Vagina (tissue), 2 donors: ENCODE measurements at regions not wholly inside any gene's neighbourhood (a gene's known extent, or its start where the extent isn't known, plus 50 kb on each side); places are given as distances from the start of the nearest gene placed in this dataset.

ENCODE experiments used
- DNase-seq, 2 donors: peaks; one replicate each; pipeline ENCODE4 v3.0.0-alpha.2; 2017; ENCODE audit errors: extremely low spot score in 2 of 2
- H3K27ac ChIP-seq: fragments of 200-600 bp; sonication (generic); one replicate; pipeline ENCODE4 v1.5.1; 2019
- H3K27me3 ChIP-seq: fragments of 200-600 bp; sonication (generic); one replicate; pipeline ENCODE4 v1.5.1; 2019
- H3K36me3 ChIP-seq, 2 donors: fragments of 200-600 bp; sonication (generic); one replicate each; pipeline ENCODE4 v1.5.1; 2017 to 2019
- H3K4me1 ChIP-seq: fragments of 200-600 bp; sonication (generic); one replicate; pipeline ENCODE4 v1.5.1; 2019
- H3K4me3 ChIP-seq, 2 donors: fragments of 200-600 bp; sonication (generic); 1 replicate in 1 of 2; 2 replicates in 1 of 2; pipeline ENCODE4 v1.5.1; 2016 to 2019
- H3K9me3 ChIP-seq: fragments of 200-600 bp; sonication (generic); one replicate; pipeline ENCODE4 v1.5.1; 2019
- CTCF ChIP-seq, 3 experiments: fragments of 450-650 bp in 2 of 3; fragments of 200-600 bp in 1 of 3; sonication (generic) in 1 of 3; IDR thresholded peaks; one replicate each; pipeline ENCODE4 v1.5.1; 2017 to 2019; ENCODE audit warnings: antibody characterized with exemption in 3 of 3, mild to moderate bottlenecking in 2 of 3, moderate library complexity in 2 of 3
- POLR2A ChIP-seq, 2 donors: fragments of 450-650 bp; IDR thresholded peaks; one replicate each; pipeline ENCODE4 v1.6.1; 2017; ENCODE audit warnings: antibody characterized with exemption in 2 of 2, mild to moderate bottlenecking in 2 of 2, moderate library complexity in 2 of 2
- POLR2AphosphoS5 ChIP-seq, 2 donors: sonication (generic); formaldehyde crosslinking; IDR thresholded peaks; one replicate each; pipeline ENCODE4 v1.9.0; 2017; ENCODE audit warnings: antibody characterized with exemption in 2 of 2, mild to moderate bottlenecking in 2 of 2, low read depth in 1 of 2; ENCODE audit not compliant: insufficient read depth in 1 of 2
- intact Hi-C: fragments of 100-400 bp; cut with DNase I; formaldehyde crosslinking; loops from one replicate; pipeline ENCODE4 v1.15.1; 2023

- DNase-seq = no peak
- Histone ChIP-seq H3K4me3 (no peak overlapping the region), H3K27me3 (no peaks in the 10 kb centered on the region), H3K36me3 (no peaks in the 10 kb centered on the region), H3K27ac (no peak overlapping the region), H3K4me1 (no peaks in the 10 kb centered on the region), H3K9me3 (no peaks in the 10 kb centered on the region)
- TF ChIP-seq POLR2A (IDR thresholded peaks at IDR 0.05) (no peak), POLR2AphosphoS5 (IDR thresholded peaks at IDR 0.05; ENCODE audit: insufficient read depth in 1 of 2, low read depth in 1 of 2) (no peak)
- intact Hi-C loops = no loop called here
Observed at GRCh38 chr3:110199588-110199943, 862.2 kb upstream of the DPPA4 start.

GRCh38 chr3:110210086-110210660 is 861.4 kb upstream of the NECTIN3 start:
- no peak overlapping the region for H3K27ac ChIP-seq
- no peaks in the 10 kb centered on the region for H3K4me1 ChIP-seq
- intact Hi-C loops = no loop called here
- no peaks in the 10 kb centered on the region for H3K36me3 ChIP-seq
- TF ChIP-seq POLR2A (IDR thresholded peaks at IDR 0.05) (no peak), CTCF (IDR thresholded peaks at IDR 0.05) (no peak), POLR2AphosphoS5 (IDR thresholded peaks at IDR 0.05; ENCODE audit: insufficient read depth in 1 of 2, low read depth in 1 of 2) (no peak)
- no peaks in the 10 kb centered on the region for H3K27me3 ChIP-seq
- H3K4me3 ChIP-seq = no peak overlapping the region
- H3K9me3 ChIP-seq = no peaks in the 10 kb centered on the region
- no peak for DNase-seq

GRCh38 chr3:110226645-110227044 is 845.0 kb upstream of the NECTIN3 start:
- H3K9me3 ChIP-seq = no peaks in the 10 kb centered on the region
- TF ChIP-seq POLR2A (IDR thresholded peaks at IDR 0.05) = no peak
- no peak for TF ChIP-seq CTCF (IDR thresholded peaks at IDR 0.05)
- TF ChIP-seq POLR2AphosphoS5 (IDR thresholded peaks at IDR 0.05; ENCODE audit: insufficient read depth in 1 of 2, low read depth in 1 of 2) = no peak
- no peaks in the 10 kb centered on the region for H3K27me3 ChIP-seq
- DNase-seq = no peak
- intact Hi-C loops = no loop called here
- H3K36me3 ChIP-seq = no peaks in the 10 kb centered on the region
- no peak overlapping the region for H3K4me3 ChIP-seq
- no peak overlapping the region for H3K27ac ChIP-seq
- no peaks in the 10 kb centered on the region for H3K4me1 ChIP-seq

GRCh38 chr3:110227991-110228390 is 843.6 kb upstream of the NECTIN3 start:
- Histone ChIP-seq H3K36me3 (no peaks in the 10 kb centered on the region), H3K9me3 (no peaks in the 10 kb centered on the region), H3K4me3 (no peak overlapping the region), H3K4me1 (no peaks in the 10 kb centered on the region), H3K27ac (no peak overlapping the region), H3K27me3 (no peaks in the 10 kb centered on the region)
- intact Hi-C loops = no loop called here
- no peak for DNase-seq
- TF ChIP-seq POLR2AphosphoS5 (IDR thresholded peaks at IDR 0.05; ENCODE audit: insufficient read depth in 1 of 2, low read depth in 1 of 2) = no peak
- no peak for TF ChIP-seq CTCF (IDR thresholded peaks at IDR 0.05)
- no peak for TF ChIP-seq POLR2A (IDR thresholded peaks at IDR 0.05)

- H3K27ac ChIP-seq = no peak overlapping the region
- H3K9me3 ChIP-seq = no peaks in the 10 kb centered on the region
- intact Hi-C loops = no loop called here
- no peaks in the 10 kb centered on the region for H3K27me3 ChIP-seq
- H3K4me3 ChIP-seq = no peak overlapping the region
- TF ChIP-seq POLR2AphosphoS5 (IDR thresholded peaks at IDR 0.05; ENCODE audit: insufficient read depth in 1 of 2, low read depth in 1 of 2) = no peak
- TF ChIP-seq CTCF (IDR thresholded peaks at IDR 0.05) = no peak
- no peak for TF ChIP-seq POLR2A (IDR thresholded peaks at IDR 0.05)
- no peaks in the 10 kb centered on the region for H3K36me3 ChIP-seq
- no peak for DNase-seq
- no peaks in the 10 kb centered on the region for H3K4me1 ChIP-seq
Observed at GRCh38 chr3:110234831-110235230, 836.8 kb upstream of the NECTIN3 start.
